Prostate gland (tissue), 2 donors: ENCODE measurements at regions not wholly inside any gene's neighbourhood (a gene's known extent, or its start where the extent isn't known, plus 50 kb on each side); places are given as distances from the start of the nearest gene placed in this dataset.

Source experiments
- DNase-seq: peaks from one replicate; pipeline ENCODE4 v3.0.0-alpha.2; 2019; ENCODE audit warnings: low spot score
- H3K27ac ChIP-seq, 2 donors: fragments of 200-600 bp; sonication (generic); 2 replicates each; pipeline ENCODE4 v1.5.1; 2017 to 2019
- H3K27me3 ChIP-seq: fragments of 200-600 bp; sonication (generic); replicated peaks from 2 replicates; pipeline ENCODE4 v1.5.1; 2019; ENCODE audit not compliant: insufficient read depth
- H3K36me3 ChIP-seq, 2 donors: fragments of 200-600 bp; sonication (generic); 1 replicate in 1 of 2; 2 replicates in 1 of 2; pipeline versions ENCODE4 v1.5.1 to v1.8.1; 2017 to 2019
- H3K4me1 ChIP-seq: fragments of 200-600 bp; sonication (generic); replicated peaks from 2 replicates; pipeline ENCODE4 v1.5.1; 2019
- H3K4me3 ChIP-seq, 2 donors: fragments of 200-600 bp; sonication (generic); 2 replicates each; pipeline ENCODE4 v1.5.1; 2017 to 2019
- H3K9me3 ChIP-seq: fragments of 200-600 bp; sonication (generic); 2 replicates; pipeline ENCODE4 v1.5.1; 2017
- CTCF ChIP-seq, 4 experiments: fragments of 200-600 bp in 2 of 4; fragments of 450-650 bp in 2 of 4; sonication (generic) in 2 of 4; IDR thresholded peaks; 1 replicate in 3 of 4; 2 replicates in 1 of 4; pipeline ENCODE4 v1.5.1; 2016 to 2019; ENCODE audit warnings: antibody characterized with exemption in 4 of 4, mild to moderate bottlenecking in 2 of 4, moderate library complexity in 2 of 4
- POLR2A ChIP-seq: fragments of 450-650 bp; IDR thresholded peaks from one replicate; pipeline ENCODE4 v1.6.1; 2016; ENCODE audit warnings: antibody characterized with exemption, mild to moderate bottlenecking
- POLR2AphosphoS5 ChIP-seq: sonication (generic); formaldehyde crosslinking; IDR thresholded peaks from one replicate; pipeline ENCODE4 v1.6.1; 2017; ENCODE audit warnings: antibody characterized with exemption
- WGBS: methylation state at CpG from one replicate; pipeline ENCODE4 v1.1.5; 2018; 5-methylcytosine and 5-hydroxymethylcytosine counted together
- intact Hi-C: fragments of 100-400 bp; cut with DNase I; formaldehyde crosslinking; loops from one replicate; pipeline ENCODE4 v1.14.2; 2022

GRCh38 chr13:47094734-47095434 lies 198.0 kb upstream of the HTR2A start:
- no peaks in the 10 kb centered on the region for H3K27me3 ChIP-seq
- no peaks in the 10 kb centered on the region for H3K36me3 ChIP-seq
- 65% methylated on average over 3 of the region's 3 CpGs for WGBS
- H3K4me3 ChIP-seq: no peak overlapping the region
- no peak for DNase-seq
- H3K4me1 ChIP-seq: no peaks in the 10 kb centered on the region
- intact Hi-C loops: no loop called here
- no peak overlapping the region for H3K27ac ChIP-seq
- H3K9me3 ChIP-seq: no peaks in the 10 kb centered on the region
- TF ChIP-seq POLR2A: no peak
- TF ChIP-seq CTCF (IDR thresholded peaks at IDR 0.05): no peak
- no peak for TF ChIP-seq POLR2AphosphoS5

GRCh38 chr13:47092202-47092601 lies 195.3 kb upstream of the HTR2A start:
- H3K4me3 ChIP-seq: no peak overlapping the region
- H3K36me3 ChIP-seq: no peaks in the 10 kb centered on the region
- no peaks in the 10 kb centered on the region for H3K4me1 ChIP-seq
- intact Hi-C loops: no loop called here
- DNase-seq: no peak
- no peak overlapping the region for H3K27ac ChIP-seq
- TF ChIP-seq POLR2AphosphoS5 (no peak), POLR2A (no peak), CTCF (IDR thresholded peaks at IDR 0.05) (no peak)
- no peaks in the 10 kb centered on the region for H3K27me3 ChIP-seq
- H3K9me3 ChIP-seq: no peaks in the 10 kb centered on the region
- 51% methylated on average over 2 of the region's 2 CpGs for WGBS

- intact Hi-C loops: no loop called here
- H3K27ac ChIP-seq: no peak overlapping the region
- H3K9me3 ChIP-seq: no peaks in the 10 kb centered on the region
- DNase-seq: no peak
- H3K27me3 ChIP-seq: no peaks in the 10 kb centered on the region
- TF ChIP-seq CTCF (IDR thresholded peaks at IDR 0.05): no peak
- TF ChIP-seq POLR2AphosphoS5: no peak
- no peak for TF ChIP-seq POLR2A
- 74% methylated on average over 1 of the region's 1 CpG for WGBS
- no peaks in the 10 kb centered on the region for H3K4me1 ChIP-seq
- H3K36me3 ChIP-seq: no peaks in the 10 kb centered on the region
- no peak overlapping the region for H3K4me3 ChIP-seq
Observed at GRCh38 chr13:47087841-47088240, 191.0 kb upstream of the HTR2A start.

GRCh38 chr13:47087241-47087640 lies 190.4 kb upstream of the HTR2A start:
- H3K9me3 ChIP-seq: no peaks in the 10 kb centered on the region
- no peak overlapping the region for H3K4me3 ChIP-seq
- H3K27me3 ChIP-seq: no peaks in the 10 kb centered on the region
- no peaks in the 10 kb centered on the region for H3K36me3 ChIP-seq
- no peaks in the 10 kb centered on the region for H3K4me1 ChIP-seq
- no peak for DNase-seq
- no peak overlapping the region for H3K27ac ChIP-seq
- TF ChIP-seq CTCF (IDR thresholded peaks at IDR 0.05) (no peak), POLR2AphosphoS5 (no peak), POLR2A (no peak)
- intact Hi-C loops: no loop called here
- 83% methylated on average over 3 of the region's 3 CpGs for whole genome bisulfite sequencing

GRCh38 chr13:47085346-47085745 lies 188.5 kb upstream of the HTR2A start:
- intact Hi-C loops: no loop called here
- no peaks in the 10 kb centered on the region for H3K4me1 ChIP-seq
- TF ChIP-seq CTCF (IDR thresholded peaks at IDR 0.05) (no peak), POLR2A (no peak), POLR2AphosphoS5 (no peak)
- DNase-seq: no peak
- 66% methylated on average over 1 of the region's 1 CpG for WGBS
- H3K36me3 ChIP-seq: no peaks in the 10 kb centered on the region
- H3K4me3 ChIP-seq: no peak overlapping the region
- H3K27ac ChIP-seq: no peak overlapping the region
- no peaks in the 10 kb centered on the region for H3K9me3 ChIP-seq
- no peaks in the 10 kb centered on the region for H3K27me3 ChIP-seq
